ENCODE measurements at regions not wholly inside any gene's neighbourhood (a gene's known extent, or its start where the extent isn't known, plus 50 kb on each side); places are given as distances from the start of the nearest gene placed in this dataset.

- H3K23ac ChIP-seq (ENCODE audit: insufficient read length): no peak overlapping the region
- H3K9me3 ChIP-seq (ENCODE audit: insufficient read depth in 2 of 2, low read depth in 1 of 2, low read length in 1 of 2): no peaks in the 10 kb centered on the region
- H3K18ac ChIP-seq (ENCODE audit: extremely low read depth, low read length): no peak overlapping the region
- no peaks in the 10 kb centered on the region for H3K4me1 ChIP-seq (replicated peaks in 1 of 4; ENCODE audit: control insufficient read depth in 3 of 4, insufficient read depth in 4 of 4, low read length in 3 of 4)
- H3K4ac ChIP-seq (replicated peaks; ENCODE audit: insufficient read length, low read depth, low read length): no peak overlapping the region
- H3K36me3 ChIP-seq (ENCODE audit: control insufficient read depth in 2 of 4, insufficient read depth in 4 of 4, low read length in 3 of 4): no peaks in the 10 kb centered on the region
- CTCF ChIA-PET (ENCODE audit: partially characterized antibody): interaction anchor here (1.1 to 1.4 kb wide), 3 partner anchors 21 to 115 kb away, joined by 3 to 4 read pairs (median 3); no protein-coding TSS in a partner anchor
- no peak overlapping the region for H2AK5ac ChIP-seq (ENCODE audit: low read depth, low read length)
- no peak overlapping the region for H3K4me2 ChIP-seq (ENCODE audit: insufficient read depth in 1 of 2, low read depth in 2 of 2, low read length in 2 of 2)
- DNase-seq (ENCODE audit: low read depth in 1 of 2, low spot score in 2 of 2): no peak
- POLR2A ChIA-PET (ENCODE audit: partially characterized antibody): no interaction called here
- H3K79me2 ChIP-seq (ENCODE audit: control insufficient read depth in 1 of 2, insufficient read depth in 2 of 2, low read length in 2 of 2): no peaks in the 10 kb centered on the region
- TF ChIP-seq TAF7 (optimal IDR thresholded peaks at IDR 0.05; ENCODE audit: borderline replicate concordance, low read depth, low read length) (no peak), SIN3A (conservative IDR thresholded peaks at IDR 0.05 in 1 of 2, IDR thresholded peaks at IDR 0.05 in 1 of 2; ENCODE audit: low read depth in 1 of 2, low read length in 2 of 2) (no peak), SIRT6 (IDR thresholded peaks at IDR 0.05; ENCODE audit: low read length) (no peak)
- H2BK120ac ChIP-seq (replicated peaks; ENCODE audit: low read depth, low read length): no peak overlapping the region
- H4K8ac ChIP-seq (ENCODE audit: extremely low read depth, insufficient read depth, low read length): no peak overlapping the region
- WGBS, 2 experiments (ENCODE audit: extremely low coverage in 1 of 2, insufficient coverage in 1 of 2, insufficient read length in 1 of 2, insufficient replicate concordance in 2 of 2, low coverage in 1 of 2, low lambda C conversion rate in 2 of 2, missing lambda C conversion rate in 1 of 2): 100% methylated on average over 2 of the region's 2 CpGs; no CpG with 5 or more reads in 1 of the 2 experiments
- H2BK5ac ChIP-seq (ENCODE audit: low read depth, low read length): no peak overlapping the region
- no peaks in the 10 kb centered on the region for H3K23me2 ChIP-seq (ENCODE audit: low read depth, low read length)
- H2AFZ ChIP-seq (ENCODE audit: low read length): no peak overlapping the region
- H3K14ac ChIP-seq (ENCODE audit: insufficient read length): no peak overlapping the region
- FAIRE-seq: no peak
- H4K5ac ChIP-seq (ENCODE audit: insufficient read length, low read depth, low read length): no peak overlapping the region
- H3K27ac ChIP-seq (ENCODE audit: low read depth, low read length): no peak overlapping the region
- no peaks in the 10 kb centered on the region for H4K20me1 ChIP-seq (replicated peaks in 1 of 2; ENCODE audit: control insufficient read depth in 1 of 2, insufficient read depth in 2 of 2, low read length in 2 of 2)
- no peak overlapping the region for H3K56ac ChIP-seq (replicated peaks; ENCODE audit: insufficient read length, low read depth, low read length)
- no peak overlapping the region for H4K91ac ChIP-seq (replicated peaks; ENCODE audit: insufficient read length, low read length)
- H2BK20ac ChIP-seq (ENCODE audit: low read length): no peak overlapping the region
- H2BK15ac ChIP-seq (ENCODE audit: low read length): no peak overlapping the region
- H3K4me3 ChIP-seq (ENCODE audit: extremely low read depth in 1 of 4, insufficient read depth in 2 of 4, low read depth in 3 of 4, low read length in 4 of 4): no peak overlapping the region
- no peaks in the 10 kb centered on the region for H3K79me1 ChIP-seq (ENCODE audit: low read depth, low read length)
- no peak overlapping the region for H2BK12ac ChIP-seq (ENCODE audit: low read depth, low read length)
- H3K27me3 ChIP-seq (replicated peaks in 1 of 4; ENCODE audit: control insufficient read depth in 3 of 4, extremely low read depth in 1 of 4, insufficient read depth in 3 of 4, low read length in 3 of 4): peaks cover 0 to 1% (median 0%) of the 10 kb centered on the region in 4 experiments; a peak in 1 of 7 replicates
- H3K9ac ChIP-seq (replicated peaks in 1 of 4; ENCODE audit: extremely low read depth in 1 of 4, low read depth in 3 of 4, low read length in 3 of 4): no peak overlapping the region
These were observed 569.6 kb upstream of the ROBO2 start for GRCh38 chr3:76470285-76470684.

All from H1 (cell line).